DMS79 (cell line): ENCODE measurements at regions not wholly inside any gene's neighbourhood (a gene's known extent, or its start where the extent isn't known, plus 50 kb on each side); places are given as distances from the start of the nearest gene placed in this dataset.

Source experiments
- DNase-seq: peaks from one replicate; lab custom pipeline; 2025; lab: John Stamatoyannopoulos, UW

- no peak for DNase-seq
Observed at GRCh38 chr5:143761663-143762062, 50.3 kb upstream of the HMHB1 start.

GRCh38 chr5:143760755-143761154, 51.2 kb upstream of the HMHB1 start:
- DNase-seq, result no peak

GRCh38 chr5:143760131-143760505, 51.8 kb upstream of the HMHB1 start:
- no peak for DNase-seq

- DNase-seq, result no peak
Observed at GRCh38 chr5:143759396-143760130, 52.4 kb upstream of the HMHB1 start.

- no peak for DNase-seq
Observed at GRCh38 chr5:143758750-143759149, 53.2 kb upstream of the HMHB1 start.

GRCh38 chr5:143758015-143758414, 53.9 kb upstream of the HMHB1 start:
- DNase-seq, result no peak

- no peak for DNase-seq
Observed at GRCh38 chr5:143757116-143757515, 54.8 kb upstream of the HMHB1 start.

- no peak for DNase-seq
Observed at GRCh38 chr5:143755966-143756365, 56.0 kb upstream of the HMHB1 start.

- no peak for DNase-seq
Observed at GRCh38 chr5:143752165-143752850, 59.7 kb upstream of the HMHB1 start.

- DNase-seq, result no peak
Observed at GRCh38 chr5:143751342-143751741, 60.6 kb upstream of the HMHB1 start.

- no peak for DNase-seq
Observed at GRCh38 chr5:143749581-143750205, 62.3 kb upstream of the HMHB1 start.

GRCh38 chr5:143748516-143748915, 63.4 kb upstream of the HMHB1 start:
- no peak for DNase-seq

GRCh38 chr5:143742951-143743350, 69.0 kb upstream of the HMHB1 start:
- DNase-seq, result no peak

- DNase-seq, result no peak
Observed at GRCh38 chr5:143741421-143741820, 70.5 kb upstream of the HMHB1 start.

- no peak for DNase-seq
Observed at GRCh38 chr5:143740956-143741355, 71.0 kb upstream of the HMHB1 start.

- DNase-seq, result no peak
Observed at GRCh38 chr5:143739746-143740145, 72.2 kb upstream of the HMHB1 start.

- DNase-seq, result no peak
Observed at GRCh38 chr5:143738417-143739401, 73.3 kb upstream of the HMHB1 start.

- no peak for DNase-seq
Observed at GRCh38 chr5:143737062-143737461, 74.9 kb upstream of the HMHB1 start.

GRCh38 chr5:143734456-143734780, 77.5 kb upstream of the HMHB1 start:
- DNase-seq, result no peak

- no peak for DNase-seq
Observed at GRCh38 chr5:143733665-143734455, 78.1 kb upstream of the HMHB1 start.

- DNase-seq, result no peak
Observed at GRCh38 chr5:143732402-143732801, 79.6 kb upstream of the HMHB1 start.
